Esophagus muscularis mucosa (tissue), 3 donors: ENCODE measurements at regions not wholly inside any gene's neighbourhood (a gene's known extent, or its start where the extent isn't known, plus 50 kb on each side); places are given as distances from the start of the nearest gene placed in this dataset.

ENCODE experiments used
- CTCF ChIP-seq, 3 experiments: fragments of 200-600 bp in 2 of 3; fragments of 450-650 bp in 1 of 3; sonication (generic) in 2 of 3; IDR thresholded peaks; one replicate each; pipeline ENCODE4 v1.5.1; 2017 to 2019; ENCODE audit warnings: antibody characterized with exemption in 3 of 3, mild to moderate bottlenecking in 2 of 3, moderate library complexity in 1 of 3
- POLR2A ChIP-seq: fragments of 450-650 bp; IDR thresholded peaks from one replicate; pipeline ENCODE4 v1.6.1; 2017; ENCODE audit warnings: antibody characterized with exemption, moderate library complexity, mild to moderate bottlenecking, low read depth
- POLR2AphosphoS5 ChIP-seq, 2 donors: sonication (generic); formaldehyde crosslinking; IDR thresholded peaks; one replicate each; pipeline ENCODE4 v1.6.1; 2017; ENCODE audit warnings: antibody characterized with exemption in 2 of 2

- TF ChIP-seq POLR2A, result no peak
- TF ChIP-seq CTCF (IDR thresholded peaks at IDR 0.05), result no peak
- no peak for TF ChIP-seq POLR2AphosphoS5 (IDR thresholded peaks at IDR 0.05)
Measured at GRCh38 chr17:52982331-52982730, 823.8 kb upstream of the CA10 start.
